ENCODE measurements at regions not wholly inside any gene's neighbourhood (a gene's known extent, or its start where the extent isn't known, plus 50 kb on each side); places are given as distances from the start of the nearest gene placed in this dataset.

GRCh38 chr3:80096909-80097308 lies 329.1 kb upstream of the ROBO1 start:
- Histone ChIP-seq H3K27me3 (ENCODE audit: control insufficient read depth in 2 of 2, insufficient read depth in 2 of 2, low read length in 2 of 2) (no peaks in the 10 kb centered on the region), H3K4me1 (replicated peaks in 1 of 2; ENCODE audit: control insufficient read depth in 2 of 2, insufficient read depth in 2 of 2, low read length in 2 of 2) (no peaks in the 10 kb centered on the region), H3K27ac (ENCODE audit: extremely low read depth, low read depth, low read length) (no peak overlapping the region), H3K9ac (ENCODE audit: insufficient read depth in 1 of 2, low read depth in 2 of 2, low read length in 2 of 2) (no peak overlapping the region), H3K36me3 (ENCODE audit: control insufficient read depth, insufficient read depth, low read length) (no peaks in the 10 kb centered on the region), H3K4me2 (ENCODE audit: insufficient read depth, low read length) (no peak overlapping the region), H4K20me1 (replicated peaks; ENCODE audit: control insufficient read depth, insufficient read depth, low read length) (no peaks in the 10 kb centered on the region), H3K4me3 (no peak overlapping the region), H2AFZ (ENCODE audit: low read depth, low read length) (no peak overlapping the region), H3K9me1 (ENCODE audit: control insufficient read depth, insufficient read depth, low read length) (no peaks in the 10 kb centered on the region), H3K79me2 (ENCODE audit: control insufficient read depth, insufficient read depth, low read length) (no peaks in the 10 kb centered on the region), H3K9me3 (replicated peaks; ENCODE audit: control insufficient read depth, insufficient read depth, low read depth, low read length) (no peaks in the 10 kb centered on the region)
- BruUV-seq (replicated peaks), result no TSS peak
- no peak for DNase-seq (ENCODE audit: extremely low read depth in 1 of 4, low spot score in 3 of 4)
- WGBS (ENCODE audit: insufficient coverage, low coverage, missing lambda C conversion rate), result 0% methylated on average over 2 of the region's 2 CpGs
- in situ Hi-C loops (cut with MboI), result no loop called here
- no peak for FAIRE-seq
- CTCF ChIA-PET (ENCODE audit: low intra/inter-chr PET ratio), result no interaction called here
- intact Hi-C loops (cut with micrococcal nuclease), result no loop called here
- POLR2A ChIA-PET, result no interaction called here
- ATAC-seq, result no peak
- TF ChIP-seq RBM22 (IDR thresholded peaks at IDR 0.05; ENCODE audit: low read depth, low read length, poor library complexity, severe bottlenecking) (no peak), ZBTB17 (CRISPR knock-in tag; IDR thresholded peaks at IDR 0.05) (no peak), CC2D1A (IDR thresholded peaks at IDR 0.05) (no peak), BCLAF1 (IDR thresholded peaks at IDR 0.05; ENCODE audit: borderline replicate concordance in 1 of 2, control insufficient read depth in 1 of 2, low read depth in 2 of 2, low read length in 1 of 2) (no peak), WHSC1 (IDR thresholded peaks at IDR 0.05; ENCODE audit: low read length) (no peak), GTF2B (IDR thresholded peaks at IDR 0.05; ENCODE audit: extremely low read depth, insufficient read length) (no peak), PCBP2 (IDR thresholded peaks at IDR 0.05; ENCODE audit: low read depth, low read length, poor library complexity, severe bottlenecking) (no peak), TGIF2 (CRISPR knock-in tag; IDR thresholded peaks at IDR 0.05) (no peak), HOXB6 (CRISPR knock-in tag; IDR thresholded peaks at IDR 0.05; ENCODE audit: borderline replicate concordance) (no peak), NR0B1 (IDR thresholded peaks at IDR 0.05; ENCODE audit: partially characterized antibody) (no peak), PURB (CRISPR knock-in tag; IDR thresholded peaks at IDR 0.05; ENCODE audit: low read depth) (no peak), FOXA3 (CRISPR knock-in tag; conservative IDR thresholded peaks at IDR 0.05 in 1 of 2, IDR thresholded peaks at IDR 0.05 in 1 of 2) (no peak), TBL1XR1 (IDR thresholded peaks at IDR 0.05; ENCODE audit: low read length in 2 of 2) (no peak), ZNF75A (CRISPR knock-in tag; IDR thresholded peaks at IDR 0.05) (no peak), ZNF282 (CRISPR knock-in tag; IDR thresholded peaks at IDR 0.05) (no peak), YBX1 (IDR thresholded peaks at IDR 0.05) (no peak)

Data from K562 (cell line).